Liver (tissue), 8 donors: ENCODE measurements at regions not wholly inside any gene's neighbourhood (a gene's known extent, or its start where the extent isn't known, plus 50 kb on each side); places are given as distances from the start of the nearest gene placed in this dataset.

Source experiments
- DNase-seq: peaks from one replicate; pipeline ENCODE4 v3.0.0-alpha.2; 2017; ENCODE audit warnings: low spot score
- H3K27ac ChIP-seq, 2 donors: one replicate each; pipeline ENCODE4 v1.7.0; 2013; ENCODE audit warnings: inconsistent platforms in 2 of 2, low read length in 2 of 2, control low read depth in 1 of 2, low read depth in 1 of 2, mild to moderate bottlenecking in 1 of 2
- H3K27me3 ChIP-seq, 4 donors: one replicate each; pipeline versions ENCODE4 v1.6.1 to v1.7.0; 2013; ENCODE audit warnings: low read length in 3 of 4, inconsistent platforms in 1 of 4, mild to moderate bottlenecking in 1 of 4, moderate library complexity in 1 of 4; ENCODE audit not compliant: control insufficient read depth in 4 of 4, insufficient read depth in 4 of 4
- H3K36me3 ChIP-seq, 4 donors: one replicate each; pipeline versions ENCODE4 v1.6.1 to v1.7.0; 2013; ENCODE audit warnings: low read length in 3 of 4, mild to moderate bottlenecking in 3 of 4, low read depth in 1 of 4, moderate library complexity in 1 of 4; ENCODE audit not compliant: control insufficient read depth in 4 of 4, insufficient read depth in 3 of 4
- H3K4me1 ChIP-seq, 4 donors: one replicate each; pipeline versions ENCODE4 v1.6.1 to v1.7.0; 2013; ENCODE audit warnings: low read length in 3 of 4, mild to moderate bottlenecking in 3 of 4, moderate library complexity in 1 of 4; ENCODE audit not compliant: control insufficient read depth in 4 of 4, insufficient read depth in 4 of 4
- H3K4me3 ChIP-seq, 3 donors: one replicate each; pipeline versions ENCODE4 v1.6.1 to v1.7.0; 2013; ENCODE audit warnings: low read length in 3 of 3, control low read depth in 1 of 3, low read depth in 1 of 3, mild to moderate bottlenecking in 1 of 3
- H3K9ac ChIP-seq, 2 donors: one replicate each; pipeline ENCODE4 v1.7.0; 2013; ENCODE audit warnings: low read length in 2 of 2, mild to moderate bottlenecking in 2 of 2, moderate library complexity in 2 of 2, control low read depth in 1 of 2, low read depth in 1 of 2
- H3K9me3 ChIP-seq, 4 donors: one replicate each; pipeline versions ENCODE4 v1.6.1 to v1.7.0; 2013; ENCODE audit warnings: low read length in 3 of 4; ENCODE audit not compliant: control insufficient read depth in 4 of 4
- ATF3 ChIP-seq: IDR thresholded peaks from 2 replicates; pipeline ENCODE4 v1.6.1; 2016; ENCODE audit warnings: antibody characterized with exemption
- CTCF ChIP-seq: fragments of 150-350 bp; IDR thresholded peaks from 2 replicates; pipeline ENCODE4 v1.5.1; 2017; ENCODE audit warnings: improper control_type of control experiment, low read depth, low read length; ENCODE audit not compliant: missing input control
- EGR1 ChIP-seq, 2 donors: IDR thresholded peaks; 2 replicates each; pipeline ENCODE4 v1.6.1; 2016 to 2018; ENCODE audit warnings: antibody characterized with exemption in 2 of 2, low read depth in 2 of 2
- FOXA1 ChIP-seq: IDR thresholded peaks from 2 replicates; pipeline ENCODE4 v1.6.1; 2016; ENCODE audit warnings: antibody characterized with exemption
- FOXA2 ChIP-seq: IDR thresholded peaks from 2 replicates; pipeline ENCODE4 v1.6.1; 2016; ENCODE audit warnings: antibody characterized with exemption
- GABPA ChIP-seq, 2 donors: IDR thresholded peaks in 1 of 2; conservative IDR thresholded peaks in 1 of 2; 2 replicates each; pipeline ENCODE4 v1.6.1; 2016; ENCODE audit warnings: antibody characterized with exemption in 2 of 2, mild to moderate bottlenecking in 1 of 2, moderate library complexity in 1 of 2
- HNF4A ChIP-seq, 2 donors: conservative IDR thresholded peaks; 2 replicates each; pipeline ENCODE4 v1.6.1; 2016; ENCODE audit warnings: antibody characterized with exemption in 2 of 2, mild to moderate bottlenecking in 2 of 2
- HNF4G ChIP-seq: IDR thresholded peaks from 2 replicates; pipeline ENCODE4 v1.6.1; 2016; ENCODE audit warnings: antibody characterized with exemption
- JUND ChIP-seq, 2 donors: IDR thresholded peaks; 2 replicates each; pipeline ENCODE4 v1.6.1; 2016; ENCODE audit warnings: antibody characterized with exemption in 2 of 2
- MAX ChIP-seq: IDR thresholded peaks from 2 replicates; pipeline ENCODE4 v1.6.1; 2016; ENCODE audit warnings: antibody characterized with exemption
- NR2F2 ChIP-seq: IDR thresholded peaks from 2 replicates; pipeline ENCODE4 v1.6.1; 2016; ENCODE audit warnings: antibody characterized with exemption
- RAD21 ChIP-seq, 2 donors: IDR thresholded peaks; 2 replicates each; pipeline ENCODE4 v1.6.1; 2016; ENCODE audit warnings: antibody characterized with exemption in 2 of 2, mild to moderate bottlenecking in 2 of 2
- REST ChIP-seq: IDR thresholded peaks from 2 replicates; pipeline ENCODE4 v1.6.1; 2016; ENCODE audit warnings: antibody characterized with exemption, mild to moderate bottlenecking
- RXRA ChIP-seq, 2 donors: IDR thresholded peaks; 2 replicates each; pipeline ENCODE4 v1.6.1; 2017 to 2018; ENCODE audit warnings: antibody characterized with exemption in 2 of 2, mild to moderate bottlenecking in 1 of 2
- SP1 ChIP-seq: IDR thresholded peaks from 2 replicates; pipeline ENCODE4 v1.6.1; 2018; ENCODE audit warnings: antibody characterized with exemption, mild to moderate bottlenecking
- TAF1 ChIP-seq: conservative IDR thresholded peaks from 2 replicates; pipeline ENCODE4 v1.6.1; 2016; ENCODE audit warnings: antibody characterized with exemption, mild to moderate bottlenecking
- YY1 ChIP-seq: IDR thresholded peaks from 2 replicates; pipeline ENCODE4 v1.6.1; 2016; ENCODE audit warnings: antibody characterized with exemption, mild to moderate bottlenecking
- ZBTB33 ChIP-seq: IDR thresholded peaks from 2 replicates; pipeline ENCODE4 v1.6.1; 2016; ENCODE audit warnings: antibody characterized with exemption
- WGBS: extraction: QIAGEN DNeasy Blood & Tissue Kit; methylation state at CpG from one replicate; pipeline ENCODE4 v1.1.7; 2013; 5-methylcytosine and 5-hydroxymethylcytosine counted together
- donor health status: healthy.
- donor health status: healthy.
- donor health status: healthy.
- donor health status: healthy.
- donor health status: healthy.

- no peak for TF ChIP-seq REST
- no peak for TF ChIP-seq MAX
- TF ChIP-seq NR2F2 = no peak
These were observed 74.0 kb upstream of the PRLR start (continued) for GRCh38 chr5:35304291-35304690.

- Histone ChIP-seq H3K4me1 (no peaks in the 10 kb centered on the region), H3K9ac (no peak overlapping the region), H3K9me3 (no peaks in the 10 kb centered on the region), H3K36me3 (no peaks in the 10 kb centered on the region), H3K27me3 (no peaks in the 10 kb centered on the region), H3K27ac (no peak overlapping the region), H3K4me3 (no peak overlapping the region)
- DNase-seq = no peak
- WGBS = 82% methylated on average over 2 of the region's 2 CpGs
- no peak for TF ChIP-seq GABPA (IDR thresholded peaks at IDR 0.05 in 1 of 2, conservative IDR thresholded peaks at IDR 0.05 in 1 of 2)
- no peak for TF ChIP-seq TAF1
- no peak for TF ChIP-seq HNF4G
- no peak for TF ChIP-seq MAX
These were observed 72.9 kb upstream of the PRLR start for GRCh38 chr5:35303152-35303551.

GRCh38 chr5:35302544-35302943 lies 72.3 kb upstream of the PRLR start:
- TF ChIP-seq NR2F2 (no peak), ATF3 (no peak), CTCF (no peak), RAD21 (IDR thresholded peaks at IDR 0.05) (no peak), FOXA2 (no peak), REST (no peak), ZBTB33 (no peak), JUND (IDR thresholded peaks at IDR 0.05) (no peak), YY1 (no peak), EGR1 (IDR thresholded peaks at IDR 0.05; ENCODE audit: low read depth in 2 of 2) (no peak), GABPA (IDR thresholded peaks at IDR 0.05 in 1 of 2, conservative IDR thresholded peaks at IDR 0.05 in 1 of 2) (no peak), MAX (no peak), HNF4G (no peak), RXRA (IDR thresholded peaks at IDR 0.05) (no peak), FOXA1 (no peak), TAF1 (no peak), SP1 (no peak), HNF4A (conservative IDR thresholded peaks at IDR 0.05) (no peak)
- Histone ChIP-seq H3K4me3 (no peak overlapping the region), H3K9ac (no peak overlapping the region), H3K27me3 (no peaks in the 10 kb centered on the region), H3K27ac (no peak overlapping the region), H3K9me3 (no peaks in the 10 kb centered on the region), H3K4me1 (no peaks in the 10 kb centered on the region), H3K36me3 (no peaks in the 10 kb centered on the region)
- DNase-seq = no peak
